22Rv1 (cell line): ENCODE measurements at regions not wholly inside any gene's neighbourhood (a gene's known extent, or its start where the extent isn't known, plus 50 kb on each side); places are given as distances from the start of the nearest gene placed in this dataset.

Source experiments
- CTCF ChIP-seq: fragments of 450-650 bp; IDR thresholded peaks from 2 replicates; pipeline ENCODE4 v1.5.1; 2017; ENCODE audit warnings: mild to moderate bottlenecking
- ZFX ChIP-seq: fragments of 450-650 bp; IDR thresholded peaks from 2 replicates; pipeline ENCODE4 v1.6.1; 2017; ENCODE audit warnings: antibody characterized with exemption, borderline replicate concordance

DNA sequence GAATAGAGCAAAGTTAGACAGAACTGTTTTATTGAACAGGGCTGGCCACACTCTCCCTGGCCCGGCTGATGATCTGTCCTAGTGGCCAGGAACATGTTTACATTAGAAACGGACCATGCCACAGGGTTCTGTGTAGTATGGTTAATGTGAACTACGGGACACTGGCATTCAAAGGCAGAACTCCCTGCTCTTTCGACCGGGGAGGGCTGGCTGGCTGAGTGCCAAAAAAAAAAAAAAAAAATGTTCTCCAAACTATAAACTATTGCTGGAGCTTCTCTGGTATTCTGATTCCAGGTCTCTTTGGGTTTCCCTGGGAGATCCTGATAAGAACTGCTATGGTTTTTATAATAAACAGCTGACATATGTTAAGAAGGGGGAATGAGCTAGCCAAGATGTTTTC lies 1262.6 kb upstream of the SORCS1 start:
- TF ChIP-seq CTCF, result no peak
- no peak for TF ChIP-seq ZFX
